Endothelial cell of umbilical vein (primary cell): ENCODE measurements at regions not wholly inside any gene's neighbourhood (a gene's known extent, or its start where the extent isn't known, plus 50 kb on each side); places are given as distances from the start of the nearest gene placed in this dataset.

Experiments
- BruUV-seq: library from RNA; stranded (reverse); fragments of 400-500 nt; replicated peaks from 2 replicates; lab custom pipeline; 2021; lab: Mats Ljungman, UMichigan
- CTCF ChIA-PET: fragments of 300-600, 350-600 bp; sonication (Branson Sonifier 250); formaldehyde crosslinking; loops from one replicate; lab custom pipeline; 2021; ENCODE audit warnings: antibody characterized with exemption, inconsistent platforms; lab: Charles Lee
- POLR2A ChIA-PET: fragments of 300-600, 350-600 bp; sonication (Branson Sonifier 250); formaldehyde crosslinking; loops from one replicate; lab custom pipeline; 2021; ENCODE audit warnings: antibody characterized with exemption, inconsistent platforms; lab: Charles Lee
- DNase-seq: peaks from one replicate; pipeline ENCODE4 v3.0.0-alpha.2; 2011; ENCODE audit warnings: low read depth, low spot score
- FAIRE-seq: peaks from 2 replicates; lab custom pipeline; 2011; peaks lifted over from hg19 to GRCh38; lab: Jason Lieb, UNC
- H2AFZ ChIP-seq: 2 replicates; pipeline ENCODE4 v1.6.0; 2012; ENCODE audit warnings: low read depth, low read length, control low read depth, inconsistent platforms
- H3K27ac ChIP-seq: 2 replicates; pipeline ENCODE4 v1.5.1; 2011; ENCODE audit warnings: low read depth, mild to moderate bottlenecking, control low read depth, low read length, moderate library complexity; ENCODE audit not compliant: insufficient read depth
- H3K27me3 ChIP-seq, 2 experiments: 2 replicates each; pipeline versions ENCODE4 v1.6.0 to v1.6.1; 2011; ENCODE audit warnings: low read length in 2 of 2, mixed read lengths in 1 of 2; ENCODE audit not compliant: control insufficient read depth in 2 of 2, insufficient read depth in 2 of 2
- H3K36me3 ChIP-seq, 2 experiments: 2 replicates in 1 of 2; 3 replicates in 1 of 2; pipeline ENCODE4 v1.5.1; 2011; ENCODE audit warnings: low read length in 2 of 2, mild to moderate bottlenecking in 1 of 2, moderate library complexity in 1 of 2; ENCODE audit not compliant: control insufficient read depth in 2 of 2, insufficient read depth in 2 of 2; ENCODE audit errors: extremely low read depth in 1 of 2
- H3K4me1 ChIP-seq: 3 replicates; pipeline ENCODE4 v1.5.1; 2011; ENCODE audit warnings: mild to moderate bottlenecking, low read length; ENCODE audit not compliant: control insufficient read depth, insufficient read depth; ENCODE audit errors: extremely low read depth
- H3K4me2 ChIP-seq: 2 replicates; pipeline ENCODE4 v1.6.1; 2011; ENCODE audit warnings: low read length, control low read depth, mixed read lengths; ENCODE audit not compliant: insufficient read depth
- H3K4me3 ChIP-seq, 3 experiments: fragments of 200-600 bp in 1 of 3; sonication (generic), shearing (Covaris generic) in 1 of 3; replicated peaks in 1 of 3; 2 replicates each; pipeline ENCODE4 v1.5.1; 2011 to 2016; ENCODE audit warnings: control low read depth in 3 of 3, low read length in 3 of 3, mild to moderate bottlenecking in 2 of 3, inconsistent platforms in 1 of 3, low read depth in 1 of 3, moderate library complexity in 1 of 3; ENCODE audit not compliant: insufficient read depth in 1 of 3
- H3K79me2 ChIP-seq: 2 replicates; pipeline ENCODE4 v1.6.0; 2012; ENCODE audit warnings: low read length, inconsistent platforms; ENCODE audit not compliant: control insufficient read depth, insufficient read depth
- H3K9ac ChIP-seq: replicated peaks from 2 replicates; pipeline ENCODE3; 2011; ENCODE audit warnings: low read length, control low read depth; ENCODE audit not compliant: insufficient read depth; ENCODE audit errors: extremely low read depth
- H3K9me1 ChIP-seq: replicated peaks from 3 replicates; pipeline ENCODE4 v1.6.0; 2011; ENCODE audit warnings: mild to moderate bottlenecking, low read length; ENCODE audit not compliant: control insufficient read depth, insufficient read depth; ENCODE audit errors: extremely low read depth
- H3K9me3 ChIP-seq: replicated peaks from 2 replicates; pipeline ENCODE4 v1.5.1; 2012; ENCODE audit warnings: low read length, inconsistent platforms; ENCODE audit not compliant: control insufficient read depth, insufficient read depth
- H4K20me1 ChIP-seq: replicated peaks from 2 replicates; pipeline ENCODE3; 2011; ENCODE audit warnings: mild to moderate bottlenecking, low read length; ENCODE audit not compliant: control insufficient read depth, insufficient read depth; ENCODE audit errors: extremely low read depth
- CTCF ChIP-seq, 2 donors: IDR thresholded peaks; 1 replicate in 1 of 2; 2 replicates in 1 of 2; pipeline ENCODE4 v1.5.1; 2011; ENCODE audit warnings: low read length in 2 of 2, mild to moderate bottlenecking in 2 of 2, moderate library complexity in 2 of 2, control low read depth in 1 of 2, inconsistent platforms in 1 of 2, low read depth in 1 of 2; ENCODE audit not compliant: insufficient read depth in 1 of 2; ENCODE audit errors: extremely low read depth in 1 of 2
- EZH2 ChIP-seq: IDR thresholded peaks from 2 replicates; pipeline ENCODE4 v1.6.1; 2012; ENCODE audit warnings: borderline replicate concordance, low read depth, mild to moderate bottlenecking, moderate library complexity, low read length, inconsistent platforms; ENCODE audit not compliant: severe bottlenecking
- FOS ChIP-seq: IDR thresholded peaks from 2 replicates; pipeline ENCODE4 v1.6.1; 2011; ENCODE audit warnings: mild to moderate bottlenecking, low read length, moderate library complexity, borderline replicate concordance; ENCODE audit not compliant: insufficient read depth
- GATA2 ChIP-seq: IDR thresholded peaks from 2 replicates; pipeline ENCODE4 v1.7.0; 2011; ENCODE audit warnings: low read depth, mild to moderate bottlenecking, moderate library complexity, mixed read lengths, low read length; ENCODE audit not compliant: insufficient read length, insufficient read depth
- JUN ChIP-seq: IDR thresholded peaks from 2 replicates; pipeline ENCODE4 v1.6.1; 2011; ENCODE audit warnings: borderline replicate concordance, low read depth; ENCODE audit not compliant: insufficient read length, insufficient read depth
- MAX ChIP-seq: IDR thresholded peaks from 2 replicates; pipeline ENCODE4 v1.6.1; 2011; ENCODE audit not compliant: insufficient read depth, insufficient read length
- MYC ChIP-seq: IDR thresholded peaks from one replicate; pipeline ENCODE4 v1.6.1; 2011; ENCODE audit warnings: mild to moderate bottlenecking, low read depth, low read length
- POLR2A ChIP-seq: IDR thresholded peaks from 2 replicates; pipeline ENCODE4 v1.6.1; 2012; ENCODE audit warnings: low read depth, mild to moderate bottlenecking, control low read depth, low read length
- POLR2AphosphoS5 ChIP-seq: IDR thresholded peaks from 2 replicates; pipeline ENCODE4 v1.6.1; 2012; ENCODE audit warnings: low read depth, mild to moderate bottlenecking, control low read depth, low read length, moderate library complexity; ENCODE audit not compliant: insufficient read depth
- dilution Hi-C: fragments of 300-500 bp; cut with MboI; formaldehyde crosslinking; loops from one replicate; pipeline ENCODE4 v1.15.0; 2019; ENCODE audit warnings: low sequenced_read_pairs; ENCODE audit not compliant: extremely low pct_ligation_motif_present
- intact Hi-C: fragments of 100-400 bp; cut with micrococcal nuclease; formaldehyde crosslinking; loops from one replicate; pipeline ENCODE4 v1.10.0; 2022

GRCh38 chr18:57089702-57090101 lies 57.2 kb upstream of the BOD1L2 start:
- intact Hi-C loops = no loop called here
- no peak overlapping the region for H3K4me3 ChIP-seq
- no peak overlapping the region for H3K4me2 ChIP-seq
- H3K9me3 ChIP-seq = no peaks in the 10 kb centered on the region
- FAIRE-seq = no peak
- dilution Hi-C loops = no loop called here
- H3K79me2 ChIP-seq = no peaks in the 10 kb centered on the region
- no peak overlapping the region for H2AFZ ChIP-seq
- H3K27me3 ChIP-seq = no peaks in the 10 kb centered on the region
- H3K4me1 ChIP-seq = peaks cover 2% of the 10 kb centered on the region
- no TSS peak for BruUV-seq
- no peak overlapping the region for H3K27ac ChIP-seq
- no peak overlapping the region for H3K9ac ChIP-seq
- no peaks in the 10 kb centered on the region for H4K20me1 ChIP-seq
- no peaks in the 10 kb centered on the region for H3K36me3 ChIP-seq
- POLR2A ChIA-PET = no interaction called here
- no peaks in the 10 kb centered on the region for H3K9me1 ChIP-seq
- no peak for TF ChIP-seq JUN
- TF ChIP-seq GATA2 = no peak
- TF ChIP-seq POLR2AphosphoS5 = no peak
- TF ChIP-seq MAX = no peak
- no peak for TF ChIP-seq POLR2A
- TF ChIP-seq MYC = no peak
- no peak for TF ChIP-seq FOS
- no peak for TF ChIP-seq EZH2
- no peak for TF ChIP-seq CTCF (IDR thresholded peaks at IDR 0.05; ENCODE audit: extremely low read depth in 1 of 2, insufficient read depth in 1 of 2, low read depth in 1 of 2, low read length in 2 of 2)
- CTCF ChIA-PET = no interaction called here
- DNase-seq = no peak
